Astrocyte of the hippocampus (primary cell): ENCODE measurements at regions not wholly inside any gene's neighbourhood (a gene's known extent, or its start where the extent isn't known, plus 50 kb on each side); places are given as distances from the start of the nearest gene placed in this dataset.

ENCODE experiments used
- DNase-seq: peaks from one replicate; pipeline ENCODE4 v3.0.0; 2011; ENCODE audit warnings: low read depth, low spot score

DNA sequence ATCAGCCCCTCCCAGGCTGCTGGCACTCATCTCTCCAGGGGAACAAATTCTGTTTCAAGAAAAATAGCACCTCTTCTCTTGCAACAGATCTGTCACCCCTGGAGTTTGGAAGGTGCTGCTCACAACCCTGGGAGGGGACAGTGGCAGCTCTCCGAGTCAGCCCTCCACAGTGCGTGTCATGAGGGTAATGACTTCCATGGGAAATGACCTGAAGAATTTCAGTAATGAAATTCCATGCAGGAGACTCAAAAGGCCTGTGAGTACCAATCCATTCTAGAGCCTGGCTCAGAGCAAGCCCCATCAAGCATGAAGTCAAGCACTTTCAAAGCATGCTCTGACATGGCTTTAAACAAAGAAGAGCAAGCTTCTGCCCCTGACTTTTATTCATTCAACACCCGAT, 276.3 kb upstream of the PARD3B start:
- DNase-seq = no peak

DNA sequence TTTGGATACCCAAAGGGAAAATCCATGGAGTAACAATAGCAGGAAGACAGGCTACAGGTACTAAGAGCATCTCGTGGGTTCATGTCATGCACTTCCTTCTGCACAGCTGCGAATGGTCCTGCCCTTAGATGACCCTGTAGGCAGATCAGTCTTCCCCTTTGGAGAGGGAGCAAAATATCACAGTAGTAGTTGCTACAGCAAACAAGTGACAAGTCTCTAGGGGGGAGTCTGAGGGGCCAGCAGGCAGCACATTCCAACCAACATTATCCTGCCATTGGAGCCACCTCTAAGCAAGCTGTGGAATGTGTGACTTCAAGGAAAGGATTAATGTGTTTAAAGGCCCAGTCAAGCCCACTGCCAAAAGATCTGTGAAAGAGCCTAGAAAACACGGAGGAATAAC, 273.2 kb upstream of the PARD3B start:
- no peak for DNase-seq

DNA sequence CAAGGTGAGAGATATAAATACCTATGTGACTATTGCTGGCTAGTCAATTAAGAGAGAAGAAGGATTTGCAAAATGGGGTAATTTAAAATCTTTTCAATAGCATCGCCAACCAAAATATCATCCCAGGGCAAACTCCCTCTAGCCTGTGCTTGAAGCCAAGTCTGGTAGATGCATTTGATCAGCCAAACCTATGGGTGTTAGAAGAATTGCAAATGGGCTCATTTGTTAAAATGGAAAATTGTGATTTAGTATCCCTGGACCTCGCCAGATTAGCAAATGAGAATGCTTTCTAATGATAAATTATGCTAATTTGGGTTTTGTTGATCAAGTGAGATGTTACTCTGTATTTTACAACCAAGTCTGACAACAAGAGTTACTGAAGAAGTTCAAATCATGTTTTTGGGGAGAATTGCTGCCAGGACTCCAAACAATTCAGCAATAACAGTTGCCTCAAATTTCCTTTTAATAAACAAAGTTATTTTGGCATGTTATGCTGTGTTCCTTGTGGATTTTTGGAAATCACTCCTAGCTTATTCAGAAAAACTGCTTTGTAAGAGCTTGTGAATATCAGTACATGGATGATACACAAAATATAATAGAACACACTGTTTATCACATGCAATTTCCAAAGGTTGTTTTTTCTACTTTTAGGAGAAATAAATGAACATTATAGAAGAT, 272.5 kb upstream of the PARD3B start:
- DNase-seq = no peak

GRCh38 chr2:204274429-204274828, 270.8 kb upstream of the PARD3B start:
- no peak for DNase-seq

DNA sequence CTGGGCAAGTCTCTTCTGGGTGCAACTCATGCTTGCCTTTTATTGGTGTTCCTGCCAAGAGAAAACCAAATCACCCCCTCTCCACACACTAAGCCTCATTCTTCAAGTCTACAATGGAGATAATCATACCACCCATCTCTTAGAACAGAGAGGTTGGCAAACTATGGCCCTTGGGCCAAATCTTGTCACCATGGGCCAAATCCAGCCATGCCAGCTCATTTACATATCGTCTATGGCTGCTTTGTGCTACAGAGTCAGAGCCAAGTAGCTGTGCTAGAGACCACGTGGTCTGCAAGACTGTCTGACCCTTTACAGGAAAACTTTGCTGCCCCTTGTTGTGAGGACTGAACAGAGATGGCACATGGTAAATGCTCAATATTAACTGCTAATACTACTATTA, 270.3 kb upstream of the PARD3B start:
- no peak for DNase-seq

DNA sequence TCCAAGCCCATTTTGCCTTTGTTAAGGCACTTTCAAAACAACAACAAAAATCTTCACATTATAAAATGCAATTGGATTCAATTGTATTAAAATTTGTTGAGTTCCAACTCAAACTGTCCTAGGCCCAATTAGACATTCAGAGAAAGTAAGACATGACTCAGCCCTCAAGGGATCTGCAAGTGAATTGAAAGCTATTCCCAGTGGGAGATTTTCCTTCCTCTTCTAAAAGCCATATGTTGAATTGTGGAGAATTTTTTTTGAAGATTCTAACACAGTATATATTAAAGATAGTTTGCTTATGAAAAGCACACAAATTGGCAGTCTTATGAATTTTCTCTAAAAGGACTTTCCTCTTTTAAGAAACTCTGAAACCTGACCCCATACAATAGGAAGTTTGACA, 268.0 kb upstream of the PARD3B start:
- no peak for DNase-seq

DNA sequence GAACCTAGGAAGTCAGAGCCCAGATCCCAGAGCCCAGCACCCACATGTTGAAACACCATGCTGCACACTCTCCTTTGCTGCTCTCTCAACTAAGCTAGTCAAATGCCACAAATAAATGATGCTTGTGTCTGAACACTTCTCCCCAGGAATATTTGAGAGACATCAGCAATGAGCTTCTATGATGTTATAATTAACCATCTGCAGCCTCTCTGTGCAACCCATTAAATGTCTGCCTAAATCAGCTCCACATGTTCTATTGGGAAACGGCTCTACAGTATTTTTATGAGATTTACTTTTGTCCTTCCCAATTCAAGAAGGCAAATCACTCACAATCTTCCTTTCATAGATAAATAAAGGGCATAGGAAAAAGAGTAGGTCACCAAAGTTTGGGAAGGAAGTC, 266.8 kb upstream of the PARD3B start:
- DNase-seq = no peak

DNA sequence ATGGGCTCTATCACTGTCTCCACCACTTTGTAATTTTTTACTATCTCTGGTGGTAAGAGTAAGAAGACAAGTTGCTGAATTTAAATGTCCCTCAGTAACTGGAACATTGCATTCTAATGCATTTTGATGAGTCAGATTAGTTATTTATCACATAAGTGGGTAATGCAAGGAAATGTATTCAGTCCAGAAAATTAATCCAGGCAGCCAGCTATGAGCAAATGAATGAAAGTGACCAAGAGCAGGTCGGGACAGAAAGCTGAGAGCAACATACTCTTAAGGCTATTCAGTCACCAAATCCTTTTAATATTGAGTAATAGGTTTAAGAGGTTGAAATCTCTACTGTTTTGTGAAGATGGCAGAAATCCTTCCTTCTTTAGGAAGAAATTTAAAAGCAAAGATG, 265.5 kb upstream of the PARD3B start:
- DNase-seq = no peak

DNA sequence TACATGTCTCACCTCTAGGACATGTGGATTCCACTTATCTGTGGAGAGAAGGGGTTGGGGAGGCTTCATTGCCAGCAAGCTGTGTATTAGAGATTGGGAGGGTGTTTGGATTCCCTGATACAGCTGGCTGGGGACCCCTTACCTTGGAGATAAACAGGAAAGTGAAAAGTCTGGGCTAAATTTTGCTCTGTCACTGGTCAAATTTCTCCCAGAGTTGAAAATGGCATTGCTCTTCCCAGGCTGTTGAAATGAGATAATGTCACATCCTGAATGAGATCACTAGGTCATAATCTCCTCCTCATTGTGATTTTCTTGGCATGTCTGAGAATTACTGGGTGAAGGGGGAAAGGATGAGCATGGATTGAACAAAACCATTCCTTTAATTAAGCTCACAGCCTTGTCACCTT, 265.0 kb upstream of the PARD3B start:
- DNase-seq = no peak

DNA sequence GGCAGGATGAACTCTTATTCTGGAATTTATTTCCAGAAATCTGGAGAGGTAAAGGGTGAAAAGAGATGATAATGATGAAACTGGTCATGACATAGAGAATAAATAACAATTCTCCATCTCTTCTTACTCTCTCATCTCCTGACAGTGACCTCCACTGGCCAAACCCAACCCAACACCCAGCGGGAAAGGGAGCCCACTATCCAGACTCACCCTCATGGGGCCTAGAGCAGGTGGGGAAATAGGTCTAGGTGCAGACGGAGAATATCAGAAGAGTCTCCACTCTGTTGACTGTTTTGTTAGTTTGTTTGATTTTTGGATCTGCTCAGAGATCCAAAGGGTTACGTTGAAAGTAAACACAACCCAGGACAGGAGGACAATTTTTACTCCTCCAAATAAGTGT, 263.2 kb upstream of the PARD3B start:
- no peak for DNase-seq

- peak; percentile 60 for DNase-seq
These were observed 262.8 kb upstream of the PARD3B start for GRCh38 chr2:204282525-204282924.

DNA sequence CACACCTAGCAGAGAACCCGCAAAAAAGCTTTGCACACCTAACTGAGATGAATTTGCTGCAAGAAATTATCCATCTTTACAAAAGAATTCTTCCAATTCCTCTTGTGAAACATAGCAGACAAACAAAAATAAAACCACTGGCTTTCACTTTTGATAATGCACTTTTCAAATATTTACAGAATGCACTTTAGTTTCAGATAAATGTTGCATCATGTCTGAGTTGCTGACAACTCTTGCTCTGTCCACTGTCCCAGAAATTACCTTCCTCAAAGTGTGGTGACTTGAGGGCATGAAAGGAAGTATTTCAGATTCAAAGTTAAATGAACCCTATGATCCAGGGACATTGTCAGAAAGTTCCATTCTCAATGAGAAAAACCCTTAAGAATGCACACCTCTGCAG, 256.2 kb upstream of the PARD3B start:
- no peak for DNase-seq

DNA sequence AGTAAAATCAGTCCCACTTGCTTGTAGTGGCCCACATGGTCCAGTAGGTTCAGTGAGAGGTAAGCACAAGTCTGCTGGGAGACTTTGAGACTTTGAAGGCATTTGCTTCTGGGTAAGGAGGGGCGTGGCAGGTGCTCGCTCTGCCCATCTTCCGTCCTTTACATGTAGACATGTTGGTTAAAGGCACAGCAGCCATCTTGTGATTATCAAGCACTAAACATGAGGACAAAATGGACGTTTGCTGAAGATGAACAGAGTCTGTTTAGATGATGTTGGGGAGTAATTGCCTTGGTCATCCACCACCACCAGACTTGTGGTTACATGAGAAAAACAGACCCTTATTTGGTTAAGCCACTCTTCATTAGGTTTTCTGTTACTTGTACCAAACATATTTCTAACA, 252.8 kb upstream of the PARD3B start:
- no peak for DNase-seq

DNA sequence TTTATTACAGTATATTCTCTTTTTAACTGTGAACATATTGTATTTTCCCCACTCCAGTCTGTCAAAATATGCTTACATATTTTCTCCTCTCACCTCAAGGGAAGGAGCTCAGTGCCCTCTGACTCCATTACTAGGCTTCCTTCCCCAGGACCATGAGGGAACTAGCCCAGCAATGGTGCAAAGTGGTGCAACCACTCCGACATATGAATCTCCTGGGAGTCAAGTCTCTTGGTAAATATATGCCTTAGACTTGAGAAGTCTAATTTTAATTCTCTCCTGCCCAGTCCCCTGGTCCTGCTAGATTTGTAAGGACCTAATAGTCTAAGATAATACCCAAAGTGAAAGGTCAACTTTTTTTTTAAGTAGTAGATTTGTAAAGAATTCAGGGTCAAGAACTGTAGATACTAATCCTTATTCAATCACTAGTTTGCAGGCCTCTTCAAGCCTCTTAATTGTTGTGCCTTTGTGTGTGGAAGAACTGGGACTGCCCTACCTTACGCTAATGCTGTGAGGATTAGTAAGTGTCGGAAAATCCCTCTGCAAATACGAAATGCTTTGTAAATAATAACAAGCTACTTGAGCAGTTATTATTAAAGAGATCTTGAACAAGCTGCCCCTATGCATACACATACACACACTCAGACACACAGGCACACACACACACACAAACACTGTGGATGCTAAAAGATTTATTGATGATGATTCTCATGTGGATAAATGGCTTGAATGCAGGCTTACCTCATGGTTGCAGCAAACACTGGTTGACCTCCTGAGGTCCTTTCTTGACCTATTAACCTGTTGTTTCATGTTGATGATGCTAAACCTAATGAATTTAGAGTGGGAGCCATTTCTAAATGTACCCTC, 251.2 kb upstream of the PARD3B start:
- DNase-seq = no peak

- no peak for DNase-seq
These were observed 246.9 kb upstream of the PARD3B start for GRCh38 chr2:204298404-204298803.

- DNase-seq = peak; percentile 48
These were observed 245.5 kb upstream of the PARD3B start for GRCh38 chr2:204299766-204300165.

DNA sequence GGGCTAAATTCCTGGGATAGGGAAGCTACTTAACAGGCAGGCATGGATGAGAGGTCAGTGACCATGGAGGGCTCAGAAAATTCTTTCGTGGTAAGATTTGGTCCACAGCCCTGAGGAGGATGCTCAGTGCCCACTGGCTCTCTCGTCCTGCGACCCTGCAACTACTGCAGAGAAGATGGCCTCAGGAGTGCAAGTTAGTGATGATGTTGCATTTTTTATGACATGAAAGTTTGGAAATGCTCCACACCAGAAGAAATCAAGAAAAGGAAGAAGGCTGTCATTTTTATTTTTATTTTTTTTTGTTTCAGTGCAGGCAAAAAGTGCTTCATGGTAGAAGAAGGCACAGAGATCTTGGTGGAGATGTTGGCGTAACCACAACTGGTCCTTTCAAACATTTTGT, 238.6 kb upstream of the PARD3B start:
- no peak for DNase-seq

DNA sequence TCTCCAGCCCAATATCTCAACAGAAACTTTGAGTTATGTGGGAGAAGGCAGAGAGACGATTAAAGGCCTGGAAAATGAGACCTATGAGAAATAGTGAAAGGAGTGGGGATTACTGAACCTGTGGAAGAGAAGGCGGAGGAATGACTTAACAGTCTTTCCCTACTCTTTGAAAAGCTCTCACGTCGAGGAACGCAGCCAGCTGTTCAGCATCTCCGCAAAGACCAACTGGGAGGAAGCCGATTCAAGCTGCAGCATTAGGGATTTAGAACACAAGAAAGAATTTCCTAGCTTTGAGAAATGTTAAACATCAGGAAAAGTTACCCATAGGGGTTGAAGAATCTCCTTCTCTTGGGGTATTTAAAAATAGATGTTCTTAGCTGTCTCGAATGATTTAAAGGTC, 233.2 kb upstream of the PARD3B start:
- no peak for DNase-seq

GRCh38 chr2:204313256-204313655, 232.0 kb upstream of the PARD3B start:
- no peak for DNase-seq

DNA sequence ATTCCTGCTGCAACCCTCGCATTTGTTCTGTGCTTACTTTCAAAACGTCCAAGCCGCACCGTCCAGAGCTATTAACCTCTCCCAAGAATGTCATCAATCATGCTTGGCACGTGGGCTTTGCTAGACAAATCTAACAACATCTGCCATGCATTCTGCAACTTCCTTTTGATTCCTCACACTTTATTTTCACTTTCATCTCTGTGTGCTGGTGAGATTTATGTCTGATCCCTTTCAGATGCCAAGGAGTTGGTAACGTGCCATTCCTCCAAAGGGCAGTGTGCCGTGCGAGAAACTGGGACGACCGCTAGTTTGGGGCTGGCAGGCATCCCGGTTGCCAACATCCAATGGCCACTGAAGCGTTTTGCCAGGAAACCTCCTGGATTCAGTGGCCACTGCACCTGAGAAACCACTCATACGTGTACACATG, 230.0 kb upstream of the PARD3B start:
- DNase-seq = peak; percentile 84

GRCh38 chr2:204317640-204318039, 227.6 kb upstream of the PARD3B start:
- no peak for DNase-seq

DNA sequence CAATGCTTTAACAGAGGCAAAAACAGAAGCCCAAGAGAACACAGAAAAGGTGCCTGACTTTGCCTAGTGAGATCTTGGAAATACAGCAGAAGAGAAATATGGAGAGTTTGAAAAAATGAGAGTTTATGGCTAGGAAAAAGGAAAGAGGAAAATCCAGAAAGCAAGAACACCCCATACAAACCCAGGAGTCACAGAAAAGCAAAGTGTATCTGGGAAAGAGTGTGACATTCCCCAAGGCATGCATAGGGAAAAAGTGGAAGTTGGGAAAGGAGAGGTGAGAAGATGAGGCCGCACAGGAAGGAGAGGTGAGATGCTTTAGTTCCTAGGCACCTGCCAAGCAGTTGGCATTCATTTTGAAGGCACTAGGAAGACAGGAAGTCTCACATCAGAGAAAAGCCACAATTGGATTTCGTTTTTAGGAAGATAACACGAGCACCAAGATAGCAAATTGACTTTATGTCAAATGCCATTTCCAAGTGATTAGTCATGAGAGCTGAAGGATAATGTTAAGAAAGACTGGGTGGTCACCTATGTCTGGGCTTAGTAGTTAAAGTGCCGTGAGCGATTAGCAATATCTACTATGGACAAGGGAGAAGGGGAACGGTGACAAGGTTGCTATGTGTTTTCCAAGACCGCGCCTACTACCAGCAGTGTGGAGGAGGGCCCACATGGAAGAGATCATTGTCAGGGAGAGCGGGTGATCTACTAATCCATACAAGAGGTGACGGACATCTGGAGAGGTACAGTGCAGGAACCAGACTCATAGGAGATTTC, 224.1 kb upstream of the PARD3B start:
- DNase-seq = no peak
